ENCODE measurements at regions not wholly inside any gene's neighbourhood (a gene's known extent, or its start where the extent isn't known, plus 50 kb on each side); places are given as distances from the start of the nearest gene placed in this dataset.
"Not testable (repeated sequence)": the region's sequence is repeated elsewhere in the genome, so short reads cannot be mapped to it uniquely, and the experiment has no call there.

- DNase-seq (ENCODE audit: low spot score) (no peak), FAIRE-seq (no peak)
These were observed 50.4 kb upstream of the FMOD start for GRCh38 chr1:203401199-203401877.

DNA sequence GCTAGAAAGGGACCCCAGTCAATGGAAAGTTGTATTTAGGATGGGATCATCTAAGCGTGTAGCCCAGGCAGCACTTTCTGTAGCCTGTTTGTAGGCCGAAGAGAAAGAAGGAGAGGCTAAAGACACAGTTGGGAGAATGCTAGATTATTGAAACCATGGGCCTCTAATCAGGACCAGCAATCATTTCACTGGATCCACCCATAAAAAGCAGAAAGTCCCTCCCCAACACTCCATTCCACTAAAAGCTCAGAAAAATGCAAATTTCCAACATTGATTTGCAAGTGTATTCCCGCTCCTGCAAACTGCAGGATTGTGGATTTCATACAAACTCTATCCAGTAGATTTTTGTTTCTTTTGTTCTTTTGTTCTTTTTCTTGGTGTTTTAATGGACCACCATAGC is 51.2 kb upstream of the FMOD start:
- no peak for FAIRE-seq

DNA sequence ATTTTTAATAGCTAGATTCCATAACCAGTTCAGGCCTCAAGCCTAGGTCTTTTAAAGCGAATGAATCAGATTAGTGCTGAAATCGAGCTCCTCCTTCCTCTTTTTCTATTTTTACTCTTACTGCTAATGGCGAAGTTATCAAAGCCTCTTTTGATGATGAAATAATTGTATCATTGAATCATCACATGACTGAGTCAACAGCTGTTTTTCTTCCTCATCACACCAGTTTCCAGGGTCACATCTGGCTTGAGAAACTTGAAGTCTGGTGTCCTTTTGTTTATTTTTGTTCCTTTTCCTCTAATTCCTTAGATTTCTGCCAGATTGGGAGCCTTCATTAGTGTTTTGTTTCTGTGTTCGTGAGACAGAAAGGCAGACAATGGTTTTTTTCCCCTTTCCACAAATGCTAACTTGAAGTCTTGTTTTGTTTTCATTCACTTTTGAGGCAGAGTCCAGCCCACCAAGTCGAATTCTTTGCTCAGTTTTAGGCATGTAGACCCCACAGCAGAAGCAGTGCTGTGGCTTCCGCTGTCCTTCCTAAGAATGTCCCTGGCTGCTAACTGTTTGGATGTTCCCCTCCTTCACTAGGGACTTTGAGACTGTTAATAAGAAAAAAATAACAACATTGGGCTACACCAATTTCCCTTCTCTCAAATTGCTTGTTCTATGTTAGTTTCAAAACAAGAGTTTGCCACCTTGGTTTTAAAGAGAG is 51.9 kb upstream of the FMOD start:
- FAIRE-seq = no peak
- no peak for DNase-seq (ENCODE audit: low spot score)

More for the DNA sequence above, 51.2 kb upstream of the FMOD start:
- no peak for DNase-seq (ENCODE audit: low spot score)

GRCh38 chr1:203403586-203403985 is 52.7 kb upstream of the FMOD start:
- no peak for DNase-seq (ENCODE audit: low spot score)
- FAIRE-seq = no peak

- FAIRE-seq (no peak), DNase-seq (ENCODE audit: low spot score) (no peak)
These were observed 53.6 kb upstream of the FMOD start for GRCh38 chr1:203404546-203404945.

GRCh38 chr1:203405703-203406438 is 54.9 kb upstream of the FMOD start:
- DNase-seq (ENCODE audit: low spot score) (no peak), FAIRE-seq (no peak)

GRCh38 chr1:203406446-203407045 is 55.6 kb upstream of the FMOD start:
- DNase-seq (ENCODE audit: low spot score) (no peak), FAIRE-seq (no peak)

GRCh38 chr1:203407296-203407695 is 56.4 kb upstream of the FMOD start:
- FAIRE-seq (no peak), DNase-seq (ENCODE audit: low spot score) (no peak)

- peak; percentile 36 for DNase-seq (ENCODE audit: low spot score)
- FAIRE-seq = no peak
These were observed 57.9 kb upstream of the FMOD start for GRCh38 chr1:203408486-203409481.

DNA sequence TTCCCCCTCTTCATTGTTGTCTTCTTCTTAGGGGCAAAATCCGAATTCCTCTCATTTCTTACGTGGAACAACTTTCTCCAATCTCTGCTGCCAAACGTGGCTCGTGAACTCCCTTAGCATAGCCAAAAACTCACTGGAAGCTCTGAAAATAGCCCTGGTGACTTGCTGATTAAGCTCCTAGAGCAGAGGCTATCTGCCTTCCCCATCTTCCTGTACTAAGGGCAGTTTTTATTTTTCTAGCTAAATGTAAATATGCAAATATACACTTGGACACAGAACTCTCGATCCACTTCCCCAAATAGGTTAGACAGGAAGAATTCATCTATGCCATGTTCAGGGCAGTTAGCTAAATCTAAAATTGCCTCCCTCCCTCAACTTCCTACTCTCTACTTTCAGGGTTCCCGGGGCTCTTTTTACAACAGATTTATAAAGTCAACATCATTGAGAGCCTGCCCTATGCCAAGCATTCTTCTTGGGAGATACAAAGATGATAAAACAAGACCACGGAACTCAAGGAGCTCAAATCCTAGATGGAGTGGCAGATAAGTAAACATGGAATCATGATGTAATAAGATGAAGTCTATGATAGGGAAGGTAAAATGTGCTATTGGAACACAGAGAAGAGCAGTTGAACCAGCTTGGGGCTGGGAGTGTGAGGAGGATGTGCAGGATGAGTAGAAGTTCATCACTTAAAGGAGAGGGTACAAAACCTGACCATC is 59.4 kb upstream of the FMOD start:
- DNase-seq (ENCODE audit: low spot score) (no peak), FAIRE-seq (no peak)

- not testable (repeated sequence) for FAIRE-seq; DNase-seq (ENCODE audit: low spot score)
These were observed 60.5 kb upstream of the FMOD start for GRCh38 chr1:203411431-203411830.

DNA sequence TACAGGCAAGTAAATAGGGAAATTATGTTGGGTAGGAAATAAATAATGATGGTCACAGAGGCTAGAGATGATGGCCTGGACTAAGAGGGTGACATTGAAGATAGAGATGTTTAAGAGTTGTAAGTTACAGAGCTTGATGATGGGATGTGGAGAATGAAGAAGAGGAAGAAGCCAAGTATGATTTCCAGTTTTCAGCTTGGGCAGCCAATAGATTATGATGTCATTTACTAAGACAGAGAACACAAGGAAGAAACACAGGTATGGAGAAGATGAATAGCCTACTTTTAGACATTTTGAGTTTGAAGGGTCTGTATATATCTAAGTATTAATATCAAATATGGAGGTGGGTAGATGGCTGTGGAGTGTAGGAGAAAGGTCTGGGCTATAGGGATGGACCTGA is 56.0 kb upstream of the PRELP start:
- DNase-seq (ENCODE audit: low spot score) = no peak
- no peak for FAIRE-seq

GRCh38 chr1:203420263-203420662 is 55.3 kb upstream of the PRELP start:
- DNase-seq (ENCODE audit: low spot score) = no peak
- no peak for FAIRE-seq

GRCh38 chr1:203421246-203421645 is 54.4 kb upstream of the PRELP start:
- DNase-seq (ENCODE audit: low spot score) (no peak), FAIRE-seq (no peak)

- FAIRE-seq (no peak), DNase-seq (ENCODE audit: low spot score) (no peak)
These were observed 53.5 kb upstream of the PRELP start for GRCh38 chr1:203422116-203422515.

DNA sequence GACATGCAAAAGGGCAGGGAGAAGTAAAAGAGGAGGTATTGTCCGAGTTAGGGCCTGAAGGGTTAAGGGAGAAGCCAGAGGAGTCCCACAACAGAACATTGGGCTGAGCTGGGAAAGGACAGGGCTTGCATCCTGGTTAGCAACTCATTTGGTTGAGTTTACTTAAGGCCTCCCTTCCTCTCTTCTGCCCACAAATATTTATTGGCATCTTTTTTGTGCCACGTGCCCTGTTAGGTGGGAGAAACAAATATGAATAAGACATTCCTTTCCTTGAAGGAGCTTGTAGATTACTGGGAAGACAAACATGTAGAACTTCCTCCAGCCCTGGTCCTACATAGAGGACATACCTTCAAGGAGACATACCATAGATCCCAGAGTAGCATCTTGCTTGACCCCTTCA is 53.0 kb upstream of the PRELP start:
- DNase-seq (ENCODE audit: low spot score) (no peak), FAIRE-seq (no peak)

DNA sequence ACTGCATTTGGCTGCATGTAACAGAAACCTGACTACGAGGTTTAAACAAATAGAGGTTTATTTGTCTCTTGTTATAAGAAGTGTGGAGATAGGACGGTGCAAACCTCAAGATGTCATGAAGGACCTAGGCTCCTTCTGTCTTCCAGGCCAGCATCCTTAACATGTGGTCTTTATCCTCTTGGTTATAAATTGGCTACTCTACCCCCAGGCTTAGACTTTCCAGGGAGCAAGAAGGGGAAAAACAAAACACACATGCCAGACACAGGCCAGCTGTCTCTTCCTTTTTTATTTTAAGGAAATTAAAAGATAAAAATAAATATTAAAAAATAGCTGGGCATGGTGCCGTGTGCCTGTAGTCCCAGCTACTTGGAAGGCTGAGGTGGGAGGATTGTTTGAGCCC is 51.3 kb upstream of the PRELP start:
- FAIRE-seq (no peak), DNase-seq (ENCODE audit: low spot score) (no peak)

- DNase-seq (ENCODE audit: low spot score) (no peak), FAIRE-seq (no peak)
These were observed 50.5 kb upstream of the PRELP start for GRCh38 chr1:203424861-203425662.

- DNase-seq (ENCODE audit: low spot score) (no peak), FAIRE-seq (no peak)
These were observed 50.0 kb upstream of the PRELP start for GRCh38 chr1:203425663-203425975.
